ENCODE measurements at regions not wholly inside any gene's neighbourhood (a gene's known extent, or its start where the extent isn't known, plus 50 kb on each side); places are given as distances from the start of the nearest gene placed in this dataset.

DNA sequence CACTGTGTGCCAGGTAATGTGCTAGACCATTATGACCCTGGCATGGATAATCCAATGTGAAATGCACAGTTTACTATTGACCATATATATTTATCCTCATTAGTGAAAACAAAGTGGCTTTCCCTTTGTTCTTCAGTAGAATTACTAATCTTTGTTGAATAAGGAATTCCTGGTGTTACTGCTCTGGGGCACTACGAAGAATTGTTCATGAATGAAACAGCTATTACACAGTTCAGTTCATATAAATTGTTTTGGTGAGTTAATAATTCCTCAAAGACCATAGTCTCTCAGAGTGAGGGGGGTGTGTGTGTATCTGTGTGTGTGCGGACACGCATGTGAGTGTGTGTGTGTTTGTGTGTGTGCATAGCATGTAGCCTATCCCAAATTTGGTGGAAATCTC is 668.0 kb upstream of the MBL2 start:
- TF ChIP-seq, protein P1, sequence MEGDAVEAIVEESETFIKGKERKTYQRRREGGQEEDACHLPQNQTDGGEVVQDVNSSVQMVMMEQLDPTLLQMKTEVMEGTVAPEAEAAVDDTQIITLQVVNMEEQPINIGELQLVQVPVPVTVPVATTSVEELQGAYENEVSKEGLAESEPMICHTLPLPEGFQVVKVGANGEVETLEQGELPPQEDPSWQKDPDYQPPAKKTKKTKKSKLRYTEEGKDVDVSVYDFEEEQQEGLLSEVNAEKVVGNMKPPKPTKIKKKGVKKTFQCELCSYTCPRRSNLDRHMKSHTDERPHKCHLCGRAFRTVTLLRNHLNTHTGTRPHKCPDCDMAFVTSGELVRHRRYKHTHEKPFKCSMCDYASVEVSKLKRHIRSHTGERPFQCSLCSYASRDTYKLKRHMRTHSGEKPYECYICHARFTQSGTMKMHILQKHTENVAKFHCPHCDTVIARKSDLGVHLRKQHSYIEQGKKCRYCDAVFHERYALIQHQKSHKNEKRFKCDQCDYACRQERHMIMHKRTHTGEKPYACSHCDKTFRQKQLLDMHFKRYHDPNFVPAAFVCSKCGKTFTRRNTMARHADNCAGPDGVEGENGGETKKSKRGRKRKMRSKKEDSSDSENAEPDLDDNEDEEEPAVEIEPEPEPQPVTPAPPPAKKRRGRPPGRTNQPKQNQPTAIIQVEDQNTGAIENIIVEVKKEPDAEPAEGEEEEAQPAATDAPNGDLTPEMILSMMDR (IDR thresholded peaks at IDR 0.05): no peak
- TF ChIP-seq POLR2A (IDR thresholded peaks at IDR 0.05): no peak

Data from gastroesophageal sphincter (tissue), 3 donors.